Coronary artery (tissue), 2 donors: ENCODE measurements at regions not wholly inside any gene's neighbourhood (a gene's known extent, or its start where the extent isn't known, plus 50 kb on each side); places are given as distances from the start of the nearest gene placed in this dataset.

Experiments
- DNase-seq: peaks from one replicate; pipeline ENCODE4 v3.0.0-alpha.2; 2017; ENCODE audit warnings: low spot score
- H3K27ac ChIP-seq, 2 donors: fragments of 200-600 bp; sonication (generic); one replicate each; pipeline ENCODE4 v1.5.1; 2016 to 2019
- H3K4me3 ChIP-seq: fragments of 200-600 bp; sonication (generic); 2 replicates; pipeline ENCODE4 v1.5.1; 2016; ENCODE audit warnings: mild to moderate bottlenecking, moderate library complexity
- TF ChIP-seq, protein P1 (sequence below): fragments of 200-600 bp; sonication (generic); IDR thresholded peaks from one replicate; pipeline ENCODE4 v1.5.1; 2019; ENCODE audit warnings: antibody characterized with exemption

DNA sequence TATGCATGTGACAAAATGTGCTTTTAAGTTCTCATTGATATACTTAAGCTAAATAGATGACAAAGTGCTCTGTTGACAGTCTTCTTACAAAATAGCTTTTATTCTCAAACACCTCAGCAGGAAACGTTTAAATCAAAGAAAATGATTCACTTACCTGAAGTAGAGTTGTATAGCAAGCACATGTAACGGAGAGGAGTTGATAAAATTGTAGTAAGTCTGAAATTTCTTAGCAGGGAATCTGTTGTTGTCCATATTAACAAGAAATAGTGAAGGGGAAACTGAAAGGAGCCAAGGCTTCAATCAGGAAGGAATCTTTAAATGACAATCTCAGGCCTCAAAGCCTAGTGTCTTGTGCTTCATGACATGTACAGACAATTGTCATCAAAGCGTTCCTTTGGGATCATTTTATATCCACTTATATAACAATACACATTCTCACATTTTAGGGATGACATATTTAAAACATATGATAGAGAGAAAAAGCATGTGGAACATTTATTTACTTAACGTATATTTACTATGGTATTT, 2010.2 kb upstream of the IGFBP7 start:
- no peak overlapping the region for H3K27ac ChIP-seq
- no peak overlapping the region for H3K4me3 ChIP-seq
- DNase-seq, result no peak
- TF ChIP-seq, protein P1, sequence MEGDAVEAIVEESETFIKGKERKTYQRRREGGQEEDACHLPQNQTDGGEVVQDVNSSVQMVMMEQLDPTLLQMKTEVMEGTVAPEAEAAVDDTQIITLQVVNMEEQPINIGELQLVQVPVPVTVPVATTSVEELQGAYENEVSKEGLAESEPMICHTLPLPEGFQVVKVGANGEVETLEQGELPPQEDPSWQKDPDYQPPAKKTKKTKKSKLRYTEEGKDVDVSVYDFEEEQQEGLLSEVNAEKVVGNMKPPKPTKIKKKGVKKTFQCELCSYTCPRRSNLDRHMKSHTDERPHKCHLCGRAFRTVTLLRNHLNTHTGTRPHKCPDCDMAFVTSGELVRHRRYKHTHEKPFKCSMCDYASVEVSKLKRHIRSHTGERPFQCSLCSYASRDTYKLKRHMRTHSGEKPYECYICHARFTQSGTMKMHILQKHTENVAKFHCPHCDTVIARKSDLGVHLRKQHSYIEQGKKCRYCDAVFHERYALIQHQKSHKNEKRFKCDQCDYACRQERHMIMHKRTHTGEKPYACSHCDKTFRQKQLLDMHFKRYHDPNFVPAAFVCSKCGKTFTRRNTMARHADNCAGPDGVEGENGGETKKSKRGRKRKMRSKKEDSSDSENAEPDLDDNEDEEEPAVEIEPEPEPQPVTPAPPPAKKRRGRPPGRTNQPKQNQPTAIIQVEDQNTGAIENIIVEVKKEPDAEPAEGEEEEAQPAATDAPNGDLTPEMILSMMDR, result no peak

DNA sequence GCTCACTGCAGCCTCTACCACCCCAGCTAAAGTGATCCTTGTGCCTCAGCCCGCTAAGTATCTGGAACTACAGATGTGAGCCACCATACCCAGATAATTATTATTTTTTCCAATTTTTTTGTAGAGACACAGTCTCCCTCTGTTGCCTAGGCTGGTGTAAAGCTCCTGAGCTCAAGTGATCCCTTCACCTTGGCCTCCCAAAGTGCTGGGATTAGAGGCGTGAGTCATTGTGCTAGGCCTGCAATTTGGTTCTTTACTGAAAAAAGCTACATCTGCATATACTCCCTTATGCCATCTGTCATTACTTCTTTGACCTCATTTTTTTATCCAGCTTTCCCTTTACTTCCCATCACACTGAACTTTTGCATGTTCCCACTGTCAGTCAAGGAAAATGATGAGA, 2012.4 kb upstream of the IGFBP7 start:
- Histone ChIP-seq H3K4me3 (no peak overlapping the region), H3K27ac (no peak overlapping the region)
- DNase-seq, result no peak
- TF ChIP-seq, protein P1, result no peak

GRCh38 chr4:59126159-59126558, 2016.0 kb upstream of the IGFBP7 start:
- DNase-seq, result no peak
- Histone ChIP-seq H3K27ac (no peak overlapping the region), H3K4me3 (no peak overlapping the region)
- TF ChIP-seq, protein P1, result no peak

GRCh38 chr4:59127006-59127405, 2016.8 kb upstream of the IGFBP7 start:
- TF ChIP-seq, protein P1, result no peak
- Histone ChIP-seq H3K4me3 (no peak overlapping the region), H3K27ac (no peak overlapping the region)
- no peak for DNase-seq

- H3K4me3 ChIP-seq, result no peak overlapping the region
- H3K27ac ChIP-seq, result no peak overlapping the region
- DNase-seq, result no peak
- TF ChIP-seq, protein P1, result no peak
Measured at GRCh38 chr4:59127743-59128142, 2017.6 kb upstream of the IGFBP7 start.

GRCh38 chr4:59135248-59135985, 2025.2 kb upstream of the IGFBP7 start:
- H3K27ac ChIP-seq, result no peak overlapping the region
- TF ChIP-seq, protein P1, result no peak
- H3K4me3 ChIP-seq, result no peak overlapping the region
- no peak for DNase-seq

DNA sequence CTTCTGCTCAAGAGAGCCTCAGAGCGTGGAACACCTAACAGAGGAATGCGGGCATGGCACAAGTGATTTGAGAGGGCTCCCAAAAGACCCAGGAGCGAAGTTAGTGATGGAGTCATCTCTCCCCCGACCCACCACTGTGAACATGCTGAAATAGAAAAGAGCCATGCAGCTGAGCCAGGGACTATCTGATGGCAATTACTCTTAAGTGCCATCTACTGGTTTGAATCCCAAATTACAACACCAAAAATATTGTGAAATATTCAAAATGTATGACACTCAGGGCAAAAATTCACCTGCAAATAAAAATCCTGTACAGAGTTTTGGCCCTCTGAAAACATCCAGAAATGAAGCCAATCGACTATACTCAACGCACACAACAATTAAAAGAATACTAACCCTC, 2038.9 kb upstream of the ADGRL3 start:
- Histone ChIP-seq H3K27ac (no peak overlapping the region), H3K4me3 (no peak overlapping the region)
- DNase-seq, result no peak
- TF ChIP-seq, protein P1, result no peak
